GM12878 (cell line): ENCODE measurements at regions not wholly inside any gene's neighbourhood (a gene's known extent, or its start where the extent isn't known, plus 50 kb on each side); places are given as distances from the start of the nearest gene placed in this dataset.

Experiments
- ATAC-seq: fragments of 200-7000 bp; cut with Tn5 transposase; 3 replicates; pipeline ENCODE4 v1.9.1; 2020; ENCODE audit warnings: mild to moderate bottlenecking, moderate library complexity
- BruUV-seq: library from RNA; stranded (reverse); fragments of 400-500 nt; replicated peaks from 2 replicates; lab custom pipeline; 2021; lab: Mats Ljungman, UMichigan
- CTCF ChIA-PET: fragments of 300-600 bp; sonication (Branson Sonifier 250); formaldehyde crosslinking; extraction: SDS; loops from one replicate; lab custom pipeline; 2021; ENCODE audit warnings: inconsistent platforms; lab: Yijun Ruan, JAX
- POLR2A ChIA-PET: fragments of 350-600 bp; formaldehyde crosslinking; extraction: SDS; loops from one replicate; lab custom pipeline; 2021; ENCODE audit warnings: inconsistent platforms; lab: Charles Lee
- RAD21 ChIA-PET: fragments of 300-600 bp; sonication (Branson Sonifier 250); formaldehyde crosslinking; loops from one replicate; lab custom pipeline; 2023; ENCODE audit warnings: antibody characterized with exemption; ENCODE audit not compliant: unreplicated experiment; lab: Charles Lee
- SMC1A ChIA-PET: fragments of 300-600 bp; sonication (Branson Sonifier 250); formaldehyde crosslinking; loops from one replicate; lab custom pipeline; 2023; ENCODE audit not compliant: unreplicated experiment, uncharacterized antibody; lab: Charles Lee
- DNase-seq: peaks from one replicate; pipeline ENCODE4 v3.0.0-alpha.2; 2011; ENCODE audit warnings: low read depth, low spot score
- FAIRE-seq: peaks from 3 replicates; lab custom pipeline; 2011; peaks lifted over from hg19 to GRCh38; lab: Jason Lieb, UNC
- H2AFZ ChIP-seq: 2 replicates; pipeline ENCODE4 v1.6.0; 2011; ENCODE audit warnings: low read depth, low read length, control low read depth; ENCODE audit not compliant: control insufficient read depth
- H3K27ac ChIP-seq: 2 replicates; pipeline ENCODE4 v1.5.1; 2011; ENCODE audit warnings: control low read depth; ENCODE audit not compliant: control insufficient read depth, insufficient read depth
- H3K27me3 ChIP-seq, 2 experiments: replicated peaks in 1 of 2; 2 replicates each; pipeline versions ENCODE4 v1.6.0 to v1.6.1; 2011; ENCODE audit warnings: low read length in 1 of 2; ENCODE audit not compliant: control insufficient read depth in 2 of 2, insufficient read depth in 2 of 2
- H3K36me3 ChIP-seq, 2 experiments: 2 replicates each; pipeline ENCODE4 v1.5.1; 2011; ENCODE audit warnings: low read length in 1 of 2; ENCODE audit not compliant: control insufficient read depth in 2 of 2, insufficient read depth in 2 of 2
- H3K4me1 ChIP-seq: 2 replicates; pipeline ENCODE4 v1.6.1; 2011; ENCODE audit warnings: mild to moderate bottlenecking, low read length, moderate library complexity, mixed read lengths; ENCODE audit not compliant: control insufficient read depth, insufficient read depth
- H3K4me2 ChIP-seq: 2 replicates; pipeline ENCODE4 v1.6.0; 2011; ENCODE audit warnings: control low read depth; ENCODE audit not compliant: control insufficient read depth, insufficient read depth
- H3K4me3 ChIP-seq: fragments of 200-600 bp; sonication (generic); 2 replicates; pipeline ENCODE4 v1.5.1; 2016
- H3K79me2 ChIP-seq: 2 replicates; pipeline ENCODE4 v1.6.0; 2011; ENCODE audit warnings: low read length; ENCODE audit not compliant: control insufficient read depth, insufficient read depth
- H3K9ac ChIP-seq: 2 replicates; pipeline ENCODE4 v1.8.0; 2011; ENCODE audit warnings: low read length, control low read depth, mixed read lengths; ENCODE audit not compliant: control insufficient read depth, insufficient read depth
- H3K9me3 ChIP-seq: replicated peaks from 3 replicates; pipeline ENCODE4 v1.5.1; 2011; ENCODE audit warnings: mild to moderate bottlenecking, low read length; ENCODE audit not compliant: control insufficient read depth, insufficient read depth
- H4K20me1 ChIP-seq: 2 replicates; pipeline ENCODE4 v1.6.0; 2011; ENCODE audit not compliant: control insufficient read depth, insufficient read depth
- CBFB ChIP-seq: IDR thresholded peaks from 2 replicates; pipeline ENCODE4 v1.6.1; 2016; ENCODE audit warnings: antibody characterized with exemption, low read depth
- CBX5 ChIP-seq: sonication (generic); IDR thresholded peaks from 2 replicates; pipeline ENCODE4 v1.6.1; 2016; ENCODE audit warnings: low read depth, moderate library complexity, mild to moderate bottlenecking, inconsistent platforms
- KAT2A ChIP-seq: conservative IDR thresholded peaks from 2 replicates; pipeline ENCODE4 v1.6.1; 2011; ENCODE audit warnings: low read depth, low read length; ENCODE audit not compliant: control insufficient read depth
- PAX8 ChIP-seq: fragments of 450-650 bp; IDR thresholded peaks from 2 replicates; pipeline ENCODE4 v1.6.1; 2017; ENCODE audit warnings: mild to moderate bottlenecking, moderate library complexity
- POU2F2 ChIP-seq: IDR thresholded peaks from 3 replicates; pipeline ENCODE4 v1.6.1; 2011; ENCODE audit warnings: low read depth, mild to moderate bottlenecking, low read length, borderline replicate concordance
- ZNF217 ChIP-seq: fragments of 450-650 bp; IDR thresholded peaks from 2 replicates; pipeline ENCODE4 v1.6.1; 2017; ENCODE audit warnings: antibody characterized with exemption, mild to moderate bottlenecking
- WGBS: methylation state at CpG from one replicate; pipeline ENCODE4 v1.1.6; 2016; ENCODE audit warnings: low lambda C conversion rate; ENCODE audit not compliant: insufficient replicate concordance, insufficient coverage; ENCODE audit errors: missing lambda C conversion rate; 5-methylcytosine and 5-hydroxymethylcytosine counted together
- in situ Hi-C: fragments of 300-500 bp; cut with MboI; formaldehyde crosslinking; loops from 9 replicates; pipeline ENCODE4 v1.14.3; 2018; ENCODE audit warnings: mixed read lengths
- intact Hi-C: fragments of 100-400 bp; cut with micrococcal nuclease; formaldehyde crosslinking; loops from one replicate; pipeline ENCODE4 v1.14.2; 2022; ENCODE audit not compliant: unreplicated experiment
- TF ChIP-seq, protein P1 (sequence below): fragments of 450-650 bp; IDR thresholded peaks from 2 replicates; pipeline ENCODE4 v1.6.1; 2017; ENCODE audit warnings: mild to moderate bottlenecking, moderate library complexity

DNA sequence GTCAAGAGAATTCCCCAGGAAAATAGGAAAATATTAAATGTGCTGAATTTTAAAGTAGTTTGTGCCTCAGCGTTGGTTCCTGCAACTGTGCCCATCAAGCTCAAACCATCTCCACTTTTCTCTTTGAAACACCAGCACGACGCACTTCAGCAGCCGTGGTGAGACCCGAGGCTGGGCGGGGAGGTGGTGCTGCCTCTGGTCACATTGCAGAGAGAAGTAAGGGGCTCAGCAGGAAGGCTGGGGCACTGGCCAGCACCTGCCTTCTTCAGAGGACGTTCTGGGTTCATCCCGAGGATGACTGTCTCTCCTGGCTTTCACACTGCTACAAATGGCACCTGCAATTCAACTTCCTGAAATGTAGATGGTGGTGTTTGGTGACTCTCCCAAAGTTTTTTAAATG, 323.7 kb upstream of the SALL3 start:
- no peaks in the 10 kb centered on the region for H3K36me3 ChIP-seq
- 69% methylated on average over 8 of the region's 8 CpGs for WGBS

More for the DNA sequence above, 323.7 kb upstream of the SALL3 start:
- ChIA-PET CTCF (no interaction called here), POLR2A (no interaction called here), SMC1A (no interaction called here), RAD21 (no interaction called here)
- intact Hi-C loops (no loop called here), in situ Hi-C loops (no loop called here)
- no peaks in the 10 kb centered on the region for H3K79me2 ChIP-seq
- H3K4me2 ChIP-seq = no peak overlapping the region
- no peak for DNase-seq
- H3K4me1 ChIP-seq = no peaks in the 10 kb centered on the region
- no TSS peak for BruUV-seq
- no peaks in the 10 kb centered on the region for H4K20me1 ChIP-seq
- H3K9me3 ChIP-seq = peaks cover 6% of the 10 kb centered on the region; the same call in 2 of the 3 replicates
- no peak for ATAC-seq
- no peak overlapping the region for H3K27ac ChIP-seq
- H3K4me3 ChIP-seq = no peak overlapping the region
- TF ChIP-seq CBX5 (no peak), PAX8 (no peak), ZNF217 (no peak), POU2F2 (no peak), CBFB (no peak), KAT2A (no peak)
- TF ChIP-seq, protein P1, sequence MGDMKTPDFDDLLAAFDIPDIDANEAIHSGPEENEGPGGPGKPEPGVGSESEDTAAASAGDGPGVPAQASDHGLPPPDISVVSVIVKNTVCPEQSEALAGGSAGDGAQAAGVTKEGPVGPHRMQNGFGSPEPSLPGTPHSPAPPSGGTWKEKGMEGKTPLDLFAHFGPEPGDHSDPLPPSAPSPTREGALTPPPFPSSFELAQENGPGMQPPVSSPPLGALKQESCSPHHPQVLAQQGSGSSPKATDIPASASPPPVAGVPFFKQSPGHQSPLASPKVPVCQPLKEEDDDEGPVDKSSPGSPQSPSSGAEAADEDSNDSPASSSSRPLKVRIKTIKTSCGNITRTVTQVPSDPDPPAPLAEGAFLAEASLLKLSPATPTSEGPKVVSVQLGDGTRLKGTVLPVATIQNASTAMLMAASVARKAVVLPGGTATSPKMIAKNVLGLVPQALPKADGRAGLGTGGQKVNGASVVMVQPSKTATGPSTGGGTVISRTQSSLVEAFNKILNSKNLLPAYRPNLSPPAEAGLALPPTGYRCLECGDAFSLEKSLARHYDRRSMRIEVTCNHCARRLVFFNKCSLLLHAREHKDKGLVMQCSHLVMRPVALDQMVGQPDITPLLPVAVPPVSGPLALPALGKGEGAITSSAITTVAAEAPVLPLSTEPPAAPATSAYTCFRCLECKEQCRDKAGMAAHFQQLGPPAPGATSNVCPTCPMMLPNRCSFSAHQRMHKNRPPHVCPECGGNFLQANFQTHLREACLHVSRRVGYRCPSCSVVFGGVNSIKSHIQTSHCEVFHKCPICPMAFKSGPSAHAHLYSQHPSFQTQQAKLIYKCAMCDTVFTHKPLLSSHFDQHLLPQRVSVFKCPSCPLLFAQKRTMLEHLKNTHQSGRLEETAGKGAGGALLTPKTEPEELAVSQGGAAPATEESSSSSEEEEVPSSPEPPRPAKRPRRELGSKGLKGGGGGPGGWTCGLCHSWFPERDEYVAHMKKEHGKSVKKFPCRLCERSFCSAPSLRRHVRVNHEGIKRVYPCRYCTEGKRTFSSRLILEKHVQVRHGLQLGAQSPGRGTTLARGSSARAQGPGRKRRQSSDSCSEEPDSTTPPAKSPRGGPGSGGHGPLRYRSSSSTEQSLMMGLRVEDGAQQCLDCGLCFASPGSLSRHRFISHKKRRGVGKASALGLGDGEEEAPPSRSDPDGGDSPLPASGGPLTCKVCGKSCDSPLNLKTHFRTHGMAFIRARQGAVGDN = no peak
- no peak overlapping the region for H2AFZ ChIP-seq
- FAIRE-seq = no peak
- no peak overlapping the region for H3K9ac ChIP-seq
- no peaks in the 10 kb centered on the region for H3K27me3 ChIP-seq
